Gastrocnemius medialis (tissue), 4 donors: ENCODE measurements at regions not wholly inside any gene's neighbourhood (a gene's known extent, or its start where the extent isn't known, plus 50 kb on each side); places are given as distances from the start of the nearest gene placed in this dataset.

Experiments used
- CTCF ChIP-seq, 5 experiments: fragments of 450-650 bp in 3 of 5; fragments of 200-600 bp in 2 of 5; sonication (generic) in 2 of 5; IDR thresholded peaks in 4 of 5; conservative IDR thresholded peaks in 1 of 5; 1 replicate in 4 of 5; 2 replicates in 1 of 5; pipeline ENCODE4 v1.5.1; 2016 to 2019; ENCODE audit warnings: antibody characterized with exemption in 5 of 5, mild to moderate bottlenecking in 3 of 5, moderate library complexity in 3 of 5
- POLR2A ChIP-seq, 2 donors: fragments of 450-650 bp; IDR thresholded peaks; one replicate each; pipeline ENCODE4 v1.6.1; 2017; ENCODE audit warnings: antibody characterized with exemption in 2 of 2, mild to moderate bottlenecking in 2 of 2, moderate library complexity in 2 of 2

GRCh38 chr6:167651318-167652041, 175.2 kb upstream of the AFDN start:
- TF ChIP-seq CTCF (IDR thresholded peaks at IDR 0.05 in 4 of 5, conservative IDR thresholded peaks at IDR 0.05 in 1 of 5) (no peak), POLR2A (IDR thresholded peaks at IDR 0.05) (no peak)
